ENCODE measurements at regions not wholly inside any gene's neighbourhood (a gene's known extent, or its start where the extent isn't known, plus 50 kb on each side); places are given as distances from the start of the nearest gene placed in this dataset.

DNA sequence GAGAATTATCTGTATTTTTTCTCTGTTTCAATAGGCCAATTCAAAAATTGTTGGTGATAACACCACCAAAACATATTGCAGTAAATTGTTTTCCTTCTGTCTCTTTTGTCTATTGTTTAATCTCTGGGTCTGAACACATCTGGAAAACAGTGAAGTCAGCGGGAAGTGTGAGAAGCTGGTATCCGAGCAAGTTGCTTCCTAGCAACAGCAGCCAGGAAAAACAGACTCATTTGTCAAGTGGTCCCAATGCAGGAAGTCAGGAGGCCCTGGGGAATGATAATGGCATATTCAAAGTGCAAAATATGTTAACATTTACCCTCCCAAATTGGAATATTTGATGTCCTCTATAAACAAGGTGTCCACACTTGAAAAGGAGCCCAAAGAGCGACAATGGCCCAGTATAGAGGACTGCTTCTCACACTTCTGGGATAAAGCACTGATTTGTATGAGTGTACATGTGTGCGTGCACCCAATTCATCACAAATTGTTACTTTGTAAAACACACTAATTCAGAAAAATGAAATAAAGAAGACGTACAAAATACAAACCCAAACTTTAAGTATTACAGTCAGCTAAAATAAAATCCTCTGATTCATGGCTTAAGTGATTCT lies 515.0 kb downstream of the TBC1D4 start:
- no peak for DNase-seq (ENCODE audit: low read depth)

DNA sequence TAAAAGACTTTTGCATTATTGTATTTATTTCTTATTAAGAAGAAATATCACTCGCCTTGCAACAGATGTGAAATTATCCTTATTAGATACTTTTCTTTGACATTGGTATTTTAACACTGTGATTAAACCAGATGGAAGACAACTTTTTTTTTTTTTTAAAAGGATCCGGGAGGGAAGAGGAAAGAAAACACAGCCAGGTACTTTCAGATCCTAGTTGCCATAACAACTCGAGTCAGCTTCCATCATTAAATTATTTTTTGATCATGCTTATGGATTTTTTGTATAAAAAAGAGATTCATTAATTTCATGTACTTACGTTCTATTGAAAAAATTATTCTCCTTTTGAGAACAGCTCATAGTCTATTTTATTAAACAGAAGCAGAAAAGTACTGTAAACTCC lies 515.7 kb downstream of the TBC1D4 start:
- no peak for DNase-seq (ENCODE audit: low read depth)

DNA sequence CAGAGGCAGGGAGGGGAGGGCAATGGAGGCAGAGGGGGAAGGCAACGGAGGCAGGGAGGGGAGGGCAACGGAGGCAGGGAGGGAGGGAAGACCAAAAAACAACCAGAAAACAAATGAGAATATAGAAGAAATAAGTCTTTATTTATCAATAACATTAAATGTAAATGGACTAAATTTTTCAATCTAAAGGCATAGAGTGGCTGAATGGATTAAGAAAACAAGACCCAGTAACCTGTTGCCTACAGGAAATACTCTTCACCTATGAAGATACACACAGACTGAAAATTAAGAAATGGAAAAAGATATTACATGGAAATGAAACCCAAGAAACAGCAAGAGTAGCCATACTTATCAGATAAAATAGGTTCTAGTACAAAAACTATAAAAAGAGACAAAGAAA lies 536.3 kb downstream of the TBC1D4 start:
- no peak for DNase-seq (ENCODE audit: low read depth)

DNA sequence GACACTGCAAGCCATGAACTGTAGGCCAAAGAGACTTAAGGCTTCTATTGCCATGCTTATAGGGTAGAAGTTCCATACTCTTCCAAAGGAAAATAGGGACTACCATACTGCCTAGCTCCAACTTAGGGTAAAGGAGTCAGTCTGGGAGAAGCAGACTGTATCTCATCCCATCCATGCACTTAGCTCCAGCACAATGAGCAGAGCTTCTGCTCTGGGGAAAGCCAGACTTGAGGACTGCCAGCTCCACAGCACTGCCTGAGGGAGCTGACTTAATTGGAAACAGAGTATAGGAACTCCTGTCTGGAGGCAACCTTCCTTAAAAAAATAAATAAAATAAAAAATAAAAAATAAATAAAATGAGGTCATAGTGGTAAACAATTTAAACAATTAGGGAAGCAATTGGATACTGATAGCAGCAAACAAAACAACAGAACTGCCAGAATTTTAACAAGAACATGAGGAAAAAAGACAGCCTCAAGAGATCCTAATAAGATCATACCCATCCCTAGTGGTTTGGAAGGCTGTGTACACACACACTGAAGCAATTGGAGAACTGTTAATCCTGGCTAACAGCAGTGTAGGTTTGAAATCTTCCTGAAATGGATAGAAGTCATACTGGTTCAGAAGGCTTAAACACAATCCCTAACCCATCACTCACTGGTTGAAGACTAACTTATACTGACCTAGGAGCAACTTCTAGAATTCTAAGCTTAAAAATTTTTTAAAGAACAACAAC lies 550.1 kb downstream of the TBC1D4 start:
- no peak for DNase-seq (ENCODE audit: low read depth)

DNA sequence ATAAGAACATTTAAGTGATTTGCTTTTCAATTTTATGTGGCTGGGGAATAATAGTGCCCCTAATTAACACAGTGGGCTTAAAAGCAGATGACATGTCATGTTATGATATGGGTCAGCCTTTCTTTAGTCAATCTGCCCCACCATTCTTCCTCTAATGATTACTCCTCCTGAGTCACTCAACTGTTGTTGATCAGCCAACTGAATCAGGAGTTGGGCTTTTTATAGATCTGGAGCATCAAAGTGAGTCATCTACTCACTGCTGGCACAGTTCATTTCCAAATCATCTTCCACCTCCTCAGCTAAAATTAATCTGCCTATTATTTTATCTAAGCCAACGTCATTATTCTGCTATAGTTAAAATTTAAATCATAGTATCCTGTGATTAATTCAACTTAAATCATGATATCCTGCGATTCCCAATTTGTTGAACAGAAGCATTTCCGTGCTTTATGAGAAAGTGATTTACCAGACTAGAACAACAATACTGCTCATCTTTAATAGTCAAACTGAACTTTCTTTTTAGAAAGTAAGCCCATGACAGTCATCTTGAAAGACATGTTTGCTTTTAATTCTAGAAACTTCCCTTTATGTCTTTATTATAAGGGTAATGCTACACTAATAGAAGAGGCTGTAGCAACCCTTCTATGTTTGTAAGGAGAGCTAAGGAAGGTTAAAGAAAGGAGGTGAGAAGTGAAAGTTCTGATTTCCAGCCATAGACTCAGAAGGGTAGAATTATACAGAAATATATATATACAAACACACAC lies 551.4 kb downstream of the TBC1D4 start:
- DNase-seq (ENCODE audit: low read depth) = peak; percentile 57

DNA sequence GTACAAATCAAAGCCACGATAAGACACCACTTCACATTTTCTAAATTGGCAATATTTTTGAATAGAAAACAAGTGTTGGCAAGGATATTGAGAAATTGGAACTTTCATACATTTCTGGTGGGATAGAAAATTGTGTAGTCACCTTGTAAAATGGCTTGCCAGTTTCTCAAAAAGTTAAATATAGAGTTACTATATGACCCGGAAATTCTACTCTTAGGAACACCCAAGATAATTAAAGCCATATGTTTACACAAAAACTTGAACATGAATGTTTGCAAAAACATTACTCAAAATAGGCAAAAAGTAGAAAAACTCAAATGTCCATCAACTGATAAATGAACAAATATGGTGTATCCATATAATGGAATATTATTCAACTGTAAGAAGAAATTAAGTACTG lies 552.5 kb downstream of the TBC1D4 start:
- peak; percentile 14 for DNase-seq (ENCODE audit: low read depth)

DNA sequence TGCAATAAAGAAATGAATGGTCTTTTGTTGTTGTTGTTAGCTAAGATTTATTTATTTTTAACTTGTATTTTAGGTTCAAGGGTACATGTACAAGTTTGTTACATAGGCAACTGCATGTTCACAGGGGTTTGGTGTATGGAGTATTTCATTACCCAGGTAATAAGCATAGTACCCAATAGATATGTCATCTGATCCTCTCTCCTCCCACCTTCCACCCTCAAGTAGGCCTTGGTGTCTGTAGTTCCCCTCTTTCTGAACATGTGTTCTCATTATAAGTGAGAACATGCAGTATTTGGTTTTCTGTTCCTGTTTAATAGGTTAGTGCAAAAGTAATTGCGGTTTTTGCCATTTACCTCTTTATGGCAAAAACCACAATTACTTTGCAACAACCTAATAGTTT lies 554.1 kb downstream of the TBC1D4 start:
- DNase-seq (ENCODE audit: low read depth) = no peak

DNA sequence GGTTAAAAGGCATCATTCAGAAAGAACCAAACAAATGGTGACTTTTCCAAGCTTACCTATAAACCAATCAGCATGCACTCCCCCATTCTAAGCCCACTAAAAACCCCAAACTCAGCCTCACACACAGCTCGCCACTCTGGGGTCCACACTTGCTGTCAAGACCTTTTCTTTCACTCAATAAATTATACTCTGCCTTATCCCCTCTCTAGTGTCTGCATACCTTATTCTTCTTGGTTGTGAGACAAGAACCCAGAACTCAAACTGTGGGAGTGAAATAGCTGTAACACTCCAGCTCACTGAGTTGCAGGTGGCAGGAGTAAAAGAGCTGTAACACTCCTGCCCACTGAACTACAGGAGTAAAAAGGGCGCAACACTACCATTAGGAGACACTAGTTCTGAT lies 559.0 kb downstream of the TBC1D4 start:
- DNase-seq (ENCODE audit: low read depth) = no peak

DNA sequence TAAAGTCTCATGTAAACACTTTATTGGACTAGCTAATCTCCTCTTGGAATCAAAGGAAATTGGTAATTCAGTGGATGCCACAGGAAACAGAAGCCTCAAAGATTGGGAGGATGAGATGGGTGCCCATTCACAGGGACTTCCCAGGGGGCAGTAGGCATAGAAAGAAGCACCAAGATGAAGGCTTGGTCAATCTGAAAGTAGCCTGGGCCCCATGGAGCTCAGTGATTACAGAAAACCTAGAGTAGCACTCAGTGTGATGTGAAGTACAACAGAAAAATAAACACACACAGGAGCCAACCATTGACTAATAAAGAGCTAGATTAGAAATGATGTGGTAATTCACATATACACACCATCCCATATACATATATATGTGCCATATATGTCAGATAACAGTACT lies 560.6 kb downstream of the TBC1D4 start:
- no peak for DNase-seq (ENCODE audit: low read depth)

DNA sequence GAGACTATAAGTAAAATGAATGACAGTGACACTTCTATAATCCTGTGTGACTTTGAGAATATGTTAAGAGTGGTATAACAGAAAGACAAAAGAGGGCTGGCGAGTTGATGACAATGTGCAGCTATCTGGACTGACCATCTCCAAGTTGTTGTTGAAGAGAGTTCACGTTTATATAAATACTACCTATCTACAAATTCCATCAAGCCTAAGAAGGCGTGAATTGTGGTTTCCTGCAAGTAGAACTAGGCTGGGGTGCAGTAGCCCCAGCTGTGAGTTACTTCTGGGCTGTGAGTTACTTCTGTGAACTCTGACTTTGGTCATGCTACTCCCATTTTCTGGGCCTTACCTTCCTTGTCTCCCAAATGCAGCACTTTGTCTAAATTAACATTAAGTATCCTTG lies 561.0 kb downstream of the TBC1D4 start:
- DNase-seq (ENCODE audit: low read depth) = no peak

DNA sequence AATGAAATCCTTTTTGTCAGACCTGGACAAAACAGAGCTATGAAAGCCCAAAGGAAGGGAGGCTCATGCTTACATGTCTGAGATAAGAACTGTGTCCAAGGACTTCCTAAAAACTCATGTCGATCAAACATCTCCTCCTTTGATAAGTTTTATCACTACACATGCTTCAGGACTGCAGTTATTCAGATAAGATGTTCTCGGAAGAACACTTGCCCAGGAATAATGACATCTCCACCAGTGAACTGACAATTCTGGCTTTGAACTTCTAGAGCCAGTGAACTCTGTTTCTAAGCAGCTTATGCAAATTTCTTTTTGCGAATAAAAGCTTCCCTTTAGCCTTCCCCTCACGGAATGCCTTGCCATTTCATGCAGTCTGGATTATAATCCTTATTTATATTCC lies 561.6 kb downstream of the TBC1D4 start:
- DNase-seq (ENCODE audit: low read depth) = no peak

DNA sequence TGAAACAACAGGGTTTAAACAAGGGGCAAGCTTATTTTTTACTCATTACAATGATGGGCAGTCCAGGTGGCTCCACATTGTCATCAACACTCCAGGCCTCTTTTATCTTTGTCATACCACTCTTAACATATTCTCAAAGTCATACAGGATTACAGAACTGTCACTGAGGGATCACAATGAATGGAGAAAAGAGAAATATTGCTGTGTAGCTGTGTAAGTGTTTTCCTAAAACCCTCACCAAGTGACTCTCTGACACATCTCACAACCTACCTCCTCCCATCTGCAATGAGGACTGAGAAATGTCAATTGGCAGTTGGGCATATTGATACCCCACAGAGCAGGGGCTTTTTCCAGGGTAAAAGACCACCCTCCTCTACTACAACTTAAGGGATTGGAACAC lies 562.1 kb downstream of the TBC1D4 start:
- DNase-seq (ENCODE audit: low read depth) = no peak

DNA sequence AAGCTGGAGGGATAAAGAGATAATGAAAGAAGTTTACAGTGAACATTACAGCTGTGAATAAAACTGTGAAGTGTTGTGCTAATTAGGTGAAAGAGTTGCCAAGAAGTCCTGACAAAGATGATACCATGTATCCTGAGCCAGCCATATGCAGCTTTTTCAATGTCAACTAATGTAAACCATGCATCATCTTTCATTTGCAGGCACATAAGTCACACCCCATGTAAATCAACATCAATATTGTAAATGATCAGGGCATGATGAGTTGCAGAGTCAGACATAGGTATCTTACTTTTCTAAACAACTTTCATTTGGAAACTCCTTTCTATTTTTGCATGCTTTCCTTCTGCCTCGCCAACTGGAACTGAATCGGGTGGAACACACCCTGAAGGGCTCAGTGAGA lies 569.1 kb downstream of the TBC1D4 start:
- no peak for DNase-seq (ENCODE audit: low read depth)

DNA sequence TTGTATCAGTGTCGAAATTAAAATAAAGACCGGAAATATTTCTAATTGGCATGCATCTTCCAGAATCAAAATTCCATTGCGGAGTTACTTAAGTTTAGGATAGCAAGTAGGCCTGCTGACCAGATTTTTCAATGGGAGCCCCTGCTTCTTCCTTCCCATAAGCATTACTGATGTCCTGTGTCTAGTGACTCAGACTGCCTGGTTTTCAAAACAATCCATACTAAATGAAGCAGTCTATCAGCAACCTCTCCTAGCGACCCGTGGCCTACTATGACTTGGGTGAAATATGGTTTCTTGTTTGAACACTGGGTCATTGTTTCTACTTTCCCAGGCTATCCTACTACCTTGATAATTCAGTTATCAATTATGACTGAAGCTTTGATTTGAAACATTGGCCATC lies 571.6 kb downstream of the TBC1D4 start:
- no peak for DNase-seq (ENCODE audit: low read depth)

DNA sequence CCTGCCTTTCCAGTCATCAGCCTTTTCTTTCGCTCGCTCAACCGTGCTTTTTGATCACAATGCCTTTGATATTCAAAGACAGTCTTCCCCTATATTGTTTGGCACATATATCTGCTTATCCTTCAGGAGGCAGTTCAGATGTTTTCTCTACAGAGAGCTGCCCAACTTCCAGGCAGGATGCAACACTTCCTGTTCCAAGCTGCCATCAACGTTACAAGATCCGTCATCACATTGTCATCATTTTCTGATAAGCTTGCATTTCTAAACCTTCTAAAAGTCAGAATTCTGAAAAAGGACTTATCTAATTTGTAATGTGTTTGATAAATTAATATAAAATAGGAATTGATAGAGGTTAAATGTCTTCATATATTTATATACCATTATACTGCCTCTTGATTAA lies 574.2 kb downstream of the TBC1D4 start:
- no peak for DNase-seq (ENCODE audit: low read depth)

DNA sequence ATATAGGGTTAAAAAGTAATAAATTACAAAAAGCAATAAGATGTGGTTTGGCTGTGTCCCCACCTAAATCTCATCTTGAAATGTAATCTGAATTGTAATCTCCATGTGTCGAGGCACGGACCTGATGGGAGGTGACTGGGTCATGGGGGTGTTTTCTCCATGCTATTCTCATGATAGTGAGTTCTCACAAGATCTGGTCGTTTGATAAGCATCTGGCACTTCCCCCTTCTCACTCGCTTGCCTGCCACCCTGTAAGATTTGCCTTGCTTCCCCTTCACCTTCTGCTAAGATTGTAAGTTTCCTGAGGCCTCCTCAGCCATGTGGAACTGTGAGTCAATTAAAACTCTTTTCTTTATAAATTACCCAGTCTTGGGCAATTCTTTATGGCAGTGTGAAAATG lies 577.4 kb downstream of the TBC1D4 start:
- no peak for DNase-seq (ENCODE audit: low read depth)

DNA sequence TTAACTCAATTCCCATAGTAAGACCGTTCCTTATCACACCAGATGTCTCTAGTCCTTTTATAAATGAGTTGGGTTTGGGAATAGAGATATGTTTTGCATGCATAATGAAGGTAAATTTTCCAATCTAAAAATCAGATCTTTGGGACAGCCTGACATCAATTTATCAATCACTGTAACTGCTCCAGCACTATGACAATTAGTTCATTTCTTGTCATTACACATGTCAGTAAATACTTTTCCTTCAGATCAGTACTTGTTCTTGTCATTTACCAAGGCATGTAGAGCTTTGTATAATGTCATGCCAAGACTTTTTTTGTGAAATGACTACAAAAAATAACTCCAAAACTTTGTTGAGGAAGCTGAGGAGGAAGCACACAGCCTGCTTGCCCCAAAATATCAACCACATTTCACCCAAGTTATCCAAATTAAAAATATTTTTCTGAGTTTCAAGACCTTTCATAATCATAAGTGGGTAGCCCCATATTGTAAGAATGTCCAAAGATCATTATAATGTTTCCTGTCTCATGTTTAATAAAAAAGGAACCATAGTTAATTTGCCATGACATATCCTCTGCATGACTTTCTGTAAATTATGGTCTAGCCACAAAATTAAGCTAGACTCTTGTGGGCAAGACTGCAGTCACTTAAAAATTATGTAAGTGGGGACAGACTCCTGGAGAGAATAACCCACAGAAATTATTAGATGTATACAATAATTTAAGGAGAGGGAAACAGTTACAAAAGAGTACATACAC lies 586.8 kb downstream of the TBC1D4 start:
- DNase-seq (ENCODE audit: low read depth) = no peak

DNA sequence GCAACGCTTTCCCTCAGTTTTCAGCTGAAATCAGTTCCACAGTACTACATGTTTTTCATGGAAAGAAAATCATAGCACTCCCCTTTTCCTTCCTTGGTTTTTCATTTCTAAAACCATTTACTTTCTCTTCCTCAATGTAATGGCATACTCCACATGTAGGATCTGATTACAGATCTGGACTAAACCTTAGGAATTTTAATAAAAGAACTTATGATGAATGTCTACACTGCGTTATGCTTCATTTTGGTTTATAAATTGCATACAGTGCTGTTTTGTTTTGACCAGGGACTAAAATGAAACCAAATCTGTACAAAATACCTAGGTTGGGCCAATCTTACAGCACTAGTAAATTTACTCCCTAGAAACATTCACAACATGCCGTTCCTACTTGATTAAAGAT lies 589.9 kb downstream of the TBC1D4 start:
- DNase-seq (ENCODE audit: low read depth) = no peak

DNA sequence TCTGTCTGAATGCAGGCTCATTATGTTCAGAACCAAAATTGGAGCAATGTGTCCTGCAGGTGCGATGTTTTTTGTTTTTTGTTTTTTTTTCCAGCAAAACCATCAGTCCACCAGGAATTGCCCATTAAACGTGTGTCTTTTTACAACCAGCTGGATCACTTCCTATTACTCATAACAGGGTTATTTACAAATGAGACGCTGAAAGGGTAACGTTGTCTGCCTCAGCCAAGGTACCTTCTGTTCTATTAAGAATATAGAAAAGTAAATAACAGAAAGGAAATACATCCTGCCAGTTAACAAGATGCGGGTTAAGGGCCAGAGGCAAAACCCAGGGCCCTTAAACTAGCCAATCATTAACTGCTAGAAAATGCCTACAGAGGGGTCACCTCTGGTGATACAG lies 590.4 kb downstream of the TBC1D4 start:
- DNase-seq (ENCODE audit: low read depth) = peak; percentile 10

DNA sequence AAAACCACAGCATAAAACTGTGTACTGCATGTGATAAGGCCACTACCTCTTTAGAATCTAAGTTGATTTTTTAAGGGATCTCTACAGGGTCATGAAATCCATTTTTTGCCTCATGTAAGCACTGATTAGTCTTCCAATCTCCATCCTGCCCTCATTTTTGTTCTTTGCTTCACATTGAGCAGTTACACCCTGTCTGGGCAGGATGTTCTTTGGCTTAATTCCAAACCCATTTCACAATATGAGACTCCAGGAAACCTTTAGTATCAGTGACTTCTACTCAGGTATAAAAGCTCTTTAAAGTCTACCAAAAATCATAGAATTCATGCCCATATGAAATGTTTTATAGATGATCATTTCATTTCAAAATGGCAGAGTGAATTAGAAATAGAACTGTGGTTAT lies 592.6 kb downstream of the TBC1D4 start:
- no peak for DNase-seq (ENCODE audit: low read depth)

DNA sequence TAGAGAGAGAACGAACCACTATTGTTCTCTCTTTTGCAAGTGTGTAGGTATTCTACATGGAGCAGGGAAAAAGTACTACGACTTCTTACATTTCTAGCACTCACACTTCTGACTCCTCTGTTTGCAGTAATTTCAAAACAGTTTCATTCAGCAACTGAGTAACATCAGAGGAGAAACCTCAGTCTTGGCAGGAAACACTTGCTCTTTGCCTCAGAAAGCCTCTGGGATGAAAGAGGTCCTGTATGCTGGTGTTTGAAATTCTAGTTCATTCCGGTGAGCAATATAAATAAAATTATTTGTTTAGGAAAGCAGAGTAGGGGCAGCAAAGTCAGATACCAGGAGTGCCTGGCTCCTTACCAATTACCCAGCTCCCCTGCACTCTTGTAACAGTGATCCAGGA lies 595.5 kb downstream of the TBC1D4 start:
- DNase-seq (ENCODE audit: low read depth) = no peak

DNA sequence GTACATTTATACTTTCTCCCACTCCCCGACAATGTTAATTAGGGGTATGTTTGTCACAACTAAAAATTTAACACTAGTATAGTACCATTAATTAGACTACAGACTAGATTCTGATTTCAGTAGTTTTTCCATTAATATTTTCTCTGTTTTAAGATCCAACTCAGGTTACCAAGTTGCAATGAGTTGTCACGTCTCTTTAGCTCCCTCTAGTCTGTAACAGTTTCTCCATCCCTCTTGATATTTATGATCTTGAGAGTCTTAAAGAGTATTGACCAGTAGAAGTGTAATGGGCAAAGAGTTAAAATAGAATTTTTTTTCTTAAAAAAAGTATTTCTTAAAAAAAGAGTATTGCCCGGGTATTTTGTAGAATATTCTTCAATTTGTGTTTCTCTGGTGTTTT lies 598.1 kb downstream of the TBC1D4 start:
- peak; percentile 7 for DNase-seq (ENCODE audit: low read depth)

Measured in EH (cell line).